GM19395 (cell line): ENCODE measurements at regions not wholly inside any gene's neighbourhood (a gene's known extent, or its start where the extent isn't known, plus 50 kb on each side); places are given as distances from the start of the nearest gene placed in this dataset.
"Not testable (repeated sequence)": the region's sequence is repeated elsewhere in the genome, so short reads cannot be mapped to it uniquely, and the experiment has no call there.

Experiments
- ATAC-seq: cut with Tn5 transposase; IDR thresholded peaks from one replicate; pipeline ENCODE4 v1.9.1; 2021; ENCODE audit warnings: mild to moderate bottlenecking, moderate library complexity; ENCODE audit not compliant: unreplicated experiment

- ATAC-seq = not testable (repeated sequence)
These were observed 52.6 kb upstream of the KIF26B start for GRCh38 chr1:245102149-245102548.

GRCh38 chr1:245099401-245099800 lies 55.4 kb upstream of the KIF26B start:
- no peak for ATAC-seq

GRCh38 chr1:245098924-245099323 lies 55.9 kb upstream of the KIF26B start:
- no peak for ATAC-seq

DNA sequence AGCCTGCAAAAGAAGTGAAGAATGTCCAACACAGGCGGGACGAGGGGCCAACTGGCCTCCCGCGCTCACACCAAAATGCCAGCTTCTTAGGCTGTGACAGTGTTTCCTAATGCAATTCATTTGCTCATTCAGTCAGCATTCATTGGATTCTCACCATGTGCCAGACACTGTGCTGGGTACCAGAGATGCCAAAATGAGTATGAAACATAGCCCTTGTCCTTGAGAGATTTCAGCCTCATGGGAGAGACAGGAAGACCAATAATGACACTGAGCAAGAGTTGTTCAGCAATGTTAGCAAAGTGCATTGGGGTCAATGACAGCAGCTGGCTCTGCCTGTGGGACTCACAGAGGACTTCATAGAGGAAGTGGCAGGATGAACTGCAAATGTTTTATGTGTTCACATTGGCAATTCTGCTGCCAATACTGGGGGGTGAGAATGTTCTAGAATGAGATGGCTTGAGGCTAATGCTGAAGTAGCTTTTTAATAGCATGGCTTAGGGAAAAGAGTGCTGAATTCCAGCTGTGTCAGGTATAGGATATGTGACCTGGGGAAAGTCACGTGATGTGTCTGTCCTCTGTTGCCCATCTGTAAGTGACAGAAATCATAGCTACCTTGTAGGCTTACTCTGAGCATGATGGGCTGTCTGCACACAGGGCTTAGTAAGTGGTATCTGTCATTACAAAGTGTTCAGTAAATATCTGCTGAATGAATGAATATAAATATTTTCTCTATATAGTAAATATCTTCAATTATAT lies 58.3 kb upstream of the KIF26B start:
- ATAC-seq = no peak

- ATAC-seq = no peak
These were observed 58.9 kb upstream of the KIF26B start for GRCh38 chr1:245095903-245096302.

- ATAC-seq = no peak
These were observed 59.8 kb upstream of the KIF26B start for GRCh38 chr1:245094954-245095353.

- no peak for ATAC-seq
These were observed 60.7 kb upstream of the KIF26B start for GRCh38 chr1:245094092-245094491.

DNA sequence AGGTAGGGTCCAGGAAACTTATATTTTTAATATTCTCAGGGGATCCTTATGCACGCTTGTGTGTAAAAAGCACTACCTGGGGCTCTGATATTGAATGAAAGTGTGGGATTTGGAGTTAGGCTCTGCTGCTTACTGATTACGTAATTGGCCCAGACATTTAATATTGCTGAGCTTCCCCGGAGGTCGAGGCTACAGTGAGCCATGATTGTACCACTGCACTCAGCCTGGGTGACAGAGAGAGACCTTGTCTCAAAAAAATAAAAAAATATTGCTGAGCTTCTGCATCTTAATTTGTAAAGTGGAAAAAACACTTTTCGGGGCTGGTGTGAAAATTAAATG lies 62.2 kb upstream of the KIF26B start:
- ATAC-seq = no peak

GRCh38 chr1:245091818-245092637 lies 62.8 kb upstream of the KIF26B start:
- ATAC-seq = no peak

- ATAC-seq = no peak
These were observed 63.6 kb upstream of the KIF26B start for GRCh38 chr1:245091171-245091621.

GRCh38 chr1:245090491-245091090 lies 64.2 kb upstream of the KIF26B start:
- no peak for ATAC-seq

- ATAC-seq = no peak
These were observed 67.1 kb upstream of the KIF26B start for GRCh38 chr1:245087723-245088122.

GRCh38 chr1:245086389-245086969 lies 68.3 kb upstream of the KIF26B start:
- ATAC-seq = no peak

GRCh38 chr1:245085508-245086095 lies 69.2 kb upstream of the KIF26B start:
- ATAC-seq = peak; percentile 60

DNA sequence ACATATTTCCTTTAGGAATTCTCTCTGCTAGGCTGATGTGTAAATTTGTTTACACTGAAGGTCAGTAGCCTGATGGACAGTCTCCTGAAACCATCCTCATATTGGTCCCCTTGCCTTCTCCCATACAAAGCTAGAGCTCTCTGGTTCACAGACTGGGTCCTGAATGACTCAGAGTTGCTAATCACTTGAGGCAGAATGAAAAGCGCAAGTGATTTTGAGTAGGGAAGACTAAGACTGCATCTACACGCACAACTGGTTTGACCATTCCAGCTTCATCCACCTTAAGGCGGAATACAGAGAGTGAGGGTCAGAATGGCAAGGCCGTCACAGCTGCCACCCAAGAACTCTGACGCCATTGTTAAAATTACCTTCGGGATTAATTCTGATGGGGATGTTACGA lies 70.2 kb upstream of the KIF26B start:
- no peak for ATAC-seq

GRCh38 chr1:245079021-245079609 lies 75.7 kb upstream of the KIF26B start:
- no peak for ATAC-seq

GRCh38 chr1:245074898-245075297 lies 79.9 kb upstream of the KIF26B start:
- no peak for ATAC-seq

GRCh38 chr1:245074232-245074747 lies 80.5 kb upstream of the KIF26B start:
- ATAC-seq = no peak

- no peak for ATAC-seq
These were observed 83.8 kb upstream of the KIF26B start for GRCh38 chr1:245070836-245071615.

- no peak for ATAC-seq
These were observed 87.5 kb upstream of the KIF26B start for GRCh38 chr1:245067257-245067656.
